ENCODE measurements at regions not wholly inside any gene's neighbourhood (a gene's known extent, or its start where the extent isn't known, plus 50 kb on each side); places are given as distances from the start of the nearest gene placed in this dataset.

DNA sequence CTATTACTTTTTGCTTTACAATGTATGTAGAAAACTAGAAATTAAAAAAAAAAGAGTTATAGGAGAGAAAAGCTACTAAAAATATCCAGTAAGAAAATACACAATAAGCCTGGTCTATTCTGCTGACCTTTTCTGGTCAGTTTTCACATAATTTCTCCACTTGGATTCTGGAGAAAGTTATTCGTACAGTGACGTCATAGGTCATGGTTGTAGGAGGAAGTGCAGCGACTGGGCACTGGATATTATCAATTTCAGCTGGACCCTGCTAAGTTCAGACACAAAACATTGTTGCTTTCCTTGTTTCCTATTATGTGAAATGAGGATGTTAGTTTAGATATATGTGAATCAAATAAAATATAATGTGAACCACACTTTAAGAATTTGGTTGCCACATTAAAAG, 201.2 kb downstream of the MTRR start:
- Mint-ChIP-seq H3K36me3 (no peaks in the 10 kb centered on the region), H3K27ac (no peak overlapping the region), H3K4me1 (no peaks in the 10 kb centered on the region), H3K4me3 (no peak overlapping the region), H3K27me3 (ENCODE audit: low read depth) (peaks cover under 1% of the 10 kb centered on the region), H3K9me3 (no peaks in the 10 kb centered on the region)
- TF ChIP-seq, protein P1, sequence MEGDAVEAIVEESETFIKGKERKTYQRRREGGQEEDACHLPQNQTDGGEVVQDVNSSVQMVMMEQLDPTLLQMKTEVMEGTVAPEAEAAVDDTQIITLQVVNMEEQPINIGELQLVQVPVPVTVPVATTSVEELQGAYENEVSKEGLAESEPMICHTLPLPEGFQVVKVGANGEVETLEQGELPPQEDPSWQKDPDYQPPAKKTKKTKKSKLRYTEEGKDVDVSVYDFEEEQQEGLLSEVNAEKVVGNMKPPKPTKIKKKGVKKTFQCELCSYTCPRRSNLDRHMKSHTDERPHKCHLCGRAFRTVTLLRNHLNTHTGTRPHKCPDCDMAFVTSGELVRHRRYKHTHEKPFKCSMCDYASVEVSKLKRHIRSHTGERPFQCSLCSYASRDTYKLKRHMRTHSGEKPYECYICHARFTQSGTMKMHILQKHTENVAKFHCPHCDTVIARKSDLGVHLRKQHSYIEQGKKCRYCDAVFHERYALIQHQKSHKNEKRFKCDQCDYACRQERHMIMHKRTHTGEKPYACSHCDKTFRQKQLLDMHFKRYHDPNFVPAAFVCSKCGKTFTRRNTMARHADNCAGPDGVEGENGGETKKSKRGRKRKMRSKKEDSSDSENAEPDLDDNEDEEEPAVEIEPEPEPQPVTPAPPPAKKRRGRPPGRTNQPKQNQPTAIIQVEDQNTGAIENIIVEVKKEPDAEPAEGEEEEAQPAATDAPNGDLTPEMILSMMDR (IDR thresholded peaks at IDR 0.05; ENCODE audit: unreplicated experiment), result no peak
- DNase-seq (ENCODE audit: low spot score in 2 of 2, unreplicated experiment in 2 of 2), result no peak

DNA sequence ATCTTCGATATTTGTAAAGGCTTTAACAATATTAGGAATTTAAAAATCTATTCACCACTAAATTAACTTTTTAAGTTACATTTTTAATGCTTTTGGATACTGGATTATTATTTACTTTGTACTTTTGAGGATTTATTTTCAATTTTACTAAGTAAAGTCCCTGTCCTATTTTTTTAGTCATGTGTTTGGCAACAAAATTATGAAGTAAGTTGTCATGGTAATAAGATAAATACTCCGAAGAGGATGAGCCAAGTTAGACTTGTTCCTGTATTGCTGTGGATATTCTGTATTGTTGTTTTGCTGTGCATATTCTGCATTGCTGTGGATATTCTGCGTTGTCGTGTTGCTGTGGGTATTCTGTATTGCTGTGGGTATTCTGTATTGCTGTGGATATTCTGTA, 210.1 kb downstream of the MTRR start:
- TF ChIP-seq, protein P1 (IDR thresholded peaks at IDR 0.05; ENCODE audit: unreplicated experiment), result no peak
- DNase-seq (ENCODE audit: low spot score in 2 of 2, unreplicated experiment in 2 of 2), result no peak
- peaks cover 15% of the 10 kb centered on the region for H3K27me3 Mint-ChIP-seq (ENCODE audit: low read depth)
- no peak overlapping the region for H3K27ac Mint-ChIP-seq
- H3K9me3 Mint-ChIP-seq, result peaks cover 6% of the 10 kb centered on the region
- H3K36me3 Mint-ChIP-seq, result no peaks in the 10 kb centered on the region
- H3K4me1 Mint-ChIP-seq, result no peaks in the 10 kb centered on the region
- H3K4me3 Mint-ChIP-seq, result no peak overlapping the region

DNA sequence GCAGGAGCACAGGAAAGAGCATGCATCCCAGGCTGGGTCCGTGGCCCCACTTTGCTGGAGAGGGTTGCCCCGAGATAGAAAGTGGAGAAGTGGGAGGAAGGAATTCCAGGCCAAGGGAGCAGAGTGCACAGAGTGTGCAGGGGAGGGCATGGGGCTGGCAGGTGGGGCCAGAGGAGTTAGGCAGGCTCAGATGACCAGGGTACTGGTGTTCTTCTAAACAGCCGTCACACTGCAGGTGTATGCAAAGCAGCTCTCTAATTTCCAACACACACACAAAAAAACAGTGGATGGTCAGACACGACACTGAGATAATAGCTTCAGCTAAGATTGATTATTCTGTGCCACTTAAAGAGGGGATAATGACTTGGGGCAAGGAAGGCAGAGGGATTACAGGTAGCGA, 212.2 kb downstream of the MTRR start:
- H3K4me1 Mint-ChIP-seq, result no peaks in the 10 kb centered on the region
- TF ChIP-seq, protein P1 (IDR thresholded peaks at IDR 0.05; ENCODE audit: unreplicated experiment), result no peak
- H3K36me3 Mint-ChIP-seq, result no peaks in the 10 kb centered on the region
- peaks cover 6% of the 10 kb centered on the region for H3K9me3 Mint-ChIP-seq
- DNase-seq (ENCODE audit: low spot score in 2 of 2, unreplicated experiment in 2 of 2), result no peak
- peaks cover 11% of the 10 kb centered on the region for H3K27me3 Mint-ChIP-seq (ENCODE audit: low read depth)
- no peak overlapping the region for H3K4me3 Mint-ChIP-seq
- H3K27ac Mint-ChIP-seq, result no peak overlapping the region

DNA sequence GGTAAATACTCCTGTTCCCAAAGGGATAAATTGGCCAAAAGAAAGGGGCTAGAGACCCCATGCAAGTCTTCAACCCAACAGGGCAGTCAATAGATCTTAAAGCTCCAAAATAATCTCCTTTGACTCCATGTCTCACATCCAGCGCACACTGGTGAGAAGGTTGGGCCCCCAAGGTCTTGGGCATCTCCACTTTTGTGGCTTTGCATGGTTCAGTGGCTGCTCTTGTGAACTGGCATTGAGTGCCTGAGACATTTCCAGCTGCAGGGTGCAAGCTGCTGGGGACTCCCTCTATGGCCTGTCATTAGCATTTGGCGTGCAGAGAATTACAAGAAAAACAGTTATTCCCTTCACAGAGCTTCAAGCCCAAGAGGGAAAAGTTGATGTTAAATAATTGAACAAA, 224.7 kb downstream of the MTRR start:
- no peak overlapping the region for H3K4me3 Mint-ChIP-seq
- no peak overlapping the region for H3K27ac Mint-ChIP-seq
- no peak for DNase-seq (ENCODE audit: low spot score in 2 of 2, unreplicated experiment in 2 of 2)
- peaks cover 6% of the 10 kb centered on the region for H3K4me1 Mint-ChIP-seq
- H3K9me3 Mint-ChIP-seq, result peaks cover 27% of the 10 kb centered on the region
- no peaks in the 10 kb centered on the region for H3K36me3 Mint-ChIP-seq
- TF ChIP-seq, protein P1 (IDR thresholded peaks at IDR 0.05; ENCODE audit: unreplicated experiment), result no peak
- H3K27me3 Mint-ChIP-seq (ENCODE audit: low read depth), result peaks cover 21% of the 10 kb centered on the region

DNA sequence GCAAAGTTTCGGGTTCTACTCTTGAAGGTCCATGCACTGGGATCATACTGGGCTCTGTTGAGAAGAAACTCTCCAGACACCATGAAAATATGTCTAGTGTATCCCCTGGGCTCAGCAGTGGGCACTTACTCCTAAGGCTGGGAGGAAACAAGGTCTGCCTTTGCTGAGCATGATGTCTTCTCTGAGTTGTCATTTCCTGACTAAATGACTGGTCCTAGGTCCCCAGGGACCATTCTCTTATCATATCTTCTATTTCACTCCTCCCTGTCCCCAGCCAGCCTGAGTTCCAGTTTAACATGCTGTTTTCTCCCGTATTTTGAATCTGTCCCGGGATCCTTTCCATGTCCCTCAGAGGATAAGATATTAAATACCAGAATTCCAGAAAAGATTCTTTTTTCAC, 225.4 kb downstream of the MTRR start:
- no peak for DNase-seq (ENCODE audit: low spot score in 2 of 2, unreplicated experiment in 2 of 2)
- H3K4me3 Mint-ChIP-seq, result no peak overlapping the region
- peaks cover 21% of the 10 kb centered on the region for H3K27me3 Mint-ChIP-seq (ENCODE audit: low read depth)
- H3K36me3 Mint-ChIP-seq, result no peaks in the 10 kb centered on the region
- no peak overlapping the region for H3K27ac Mint-ChIP-seq
- peaks cover 26% of the 10 kb centered on the region for H3K9me3 Mint-ChIP-seq
- TF ChIP-seq, protein P1 (IDR thresholded peaks at IDR 0.05; ENCODE audit: unreplicated experiment), result no peak
- peaks cover 6% of the 10 kb centered on the region for H3K4me1 Mint-ChIP-seq

DNA sequence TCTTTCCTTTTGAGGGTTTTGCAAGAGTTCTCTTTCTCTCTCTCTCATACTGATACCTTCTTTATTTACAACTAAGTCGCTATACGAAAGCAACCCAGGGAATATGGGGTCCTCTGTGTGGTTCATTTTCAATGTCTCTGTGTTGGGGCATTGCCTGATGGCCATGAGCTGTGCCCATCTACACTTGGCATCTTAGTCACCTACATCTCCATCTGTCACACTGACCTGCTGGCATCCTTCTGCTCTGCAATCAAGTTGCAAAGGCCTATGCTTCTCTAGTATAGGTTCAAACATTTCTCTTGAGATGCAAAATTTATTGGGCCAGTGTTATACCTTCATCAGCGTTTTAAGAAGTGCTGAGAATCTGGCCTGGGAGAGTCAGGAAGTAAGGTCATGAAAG, 228.2 kb downstream of the MTRR start:
- peaks cover 18% of the 10 kb centered on the region for H3K27me3 Mint-ChIP-seq (ENCODE audit: low read depth)
- H3K36me3 Mint-ChIP-seq, result no peaks in the 10 kb centered on the region
- H3K4me1 Mint-ChIP-seq, result peaks cover 6% of the 10 kb centered on the region
- DNase-seq (ENCODE audit: low spot score in 2 of 2, unreplicated experiment in 2 of 2), result no peak
- TF ChIP-seq, protein P1 (IDR thresholded peaks at IDR 0.05; ENCODE audit: unreplicated experiment), result no peak
- no peak overlapping the region for H3K4me3 Mint-ChIP-seq
- peaks cover 10% of the 10 kb centered on the region for H3K9me3 Mint-ChIP-seq
- no peak overlapping the region for H3K27ac Mint-ChIP-seq
